KMS-11 (cell line): ENCODE measurements at regions not wholly inside any gene's neighbourhood (a gene's known extent, or its start where the extent isn't known, plus 50 kb on each side); places are given as distances from the start of the nearest gene placed in this dataset.

ENCODE experiments used
- H2AFZ ChIP-seq: fragments of 200-600 bp; sonication (generic); 2 replicates; pipeline ENCODE4 v1.6.1; 2016; ENCODE audit warnings: antibody characterized with exemption, mixed run types, low read depth
- H3K27ac ChIP-seq: fragments of 200-600 bp; sonication (generic); 2 replicates; pipeline ENCODE4 v1.6.1; 2016; ENCODE audit warnings: mild to moderate bottlenecking, mixed run types
- H3K27me3 ChIP-seq: fragments of 200-600 bp; sonication (generic); 2 replicates; pipeline ENCODE4 v1.6.1; 2017; ENCODE audit warnings: mild to moderate bottlenecking, low read depth, mixed run types, moderate library complexity; ENCODE audit not compliant: insufficient read depth
- H3K36me3 ChIP-seq: fragments of 200-600 bp; sonication (generic); 2 replicates; pipeline ENCODE4 v1.6.1; 2017; ENCODE audit warnings: mild to moderate bottlenecking, mixed run types; ENCODE audit not compliant: insufficient read depth
- H3K4me1 ChIP-seq: fragments of 200-600 bp; sonication (generic); 2 replicates; pipeline ENCODE4 v1.6.1; 2016; ENCODE audit warnings: mild to moderate bottlenecking, low read depth, mixed run types; ENCODE audit not compliant: poor library complexity, severe bottlenecking
- H3K4me2 ChIP-seq: fragments of 200-600 bp; sonication (generic); 2 replicates; pipeline ENCODE4 v1.7.0; 2016; ENCODE audit warnings: mild to moderate bottlenecking, mixed run types
- H3K4me3 ChIP-seq: fragments of 200-600 bp; sonication (generic); IDR thresholded peaks from 2 replicates; pipeline ENCODE4 v1.6.1; 2017; ENCODE audit warnings: low read depth, low read length, mixed read lengths; ENCODE audit not compliant: insufficient read depth
- H3K79me2 ChIP-seq: fragments of 200-600 bp; sonication (generic); 2 replicates; pipeline ENCODE4 v1.6.1; 2016; ENCODE audit warnings: low read depth, mixed run types; ENCODE audit not compliant: insufficient read depth
- H3K9ac ChIP-seq: fragments of 200-600 bp; sonication (generic); 2 replicates; pipeline ENCODE4 v1.6.1; 2016; ENCODE audit warnings: mild to moderate bottlenecking, mixed run types
- H4K20me1 ChIP-seq: fragments of 200-600 bp; sonication (generic); 2 replicates; pipeline ENCODE4 v1.6.1; 2016; ENCODE audit warnings: mild to moderate bottlenecking, mixed run types; ENCODE audit not compliant: insufficient read depth
- TF ChIP-seq, protein P1 (sequence below): fragments of 200-600 bp; sonication (generic); conservative IDR thresholded peaks from 2 replicates; pipeline ENCODE4 v1.6.1; 2017; ENCODE audit warnings: low read depth, mild to moderate bottlenecking, antibody characterized with exemption, low read length, moderate library complexity, mixed read lengths

DNA sequence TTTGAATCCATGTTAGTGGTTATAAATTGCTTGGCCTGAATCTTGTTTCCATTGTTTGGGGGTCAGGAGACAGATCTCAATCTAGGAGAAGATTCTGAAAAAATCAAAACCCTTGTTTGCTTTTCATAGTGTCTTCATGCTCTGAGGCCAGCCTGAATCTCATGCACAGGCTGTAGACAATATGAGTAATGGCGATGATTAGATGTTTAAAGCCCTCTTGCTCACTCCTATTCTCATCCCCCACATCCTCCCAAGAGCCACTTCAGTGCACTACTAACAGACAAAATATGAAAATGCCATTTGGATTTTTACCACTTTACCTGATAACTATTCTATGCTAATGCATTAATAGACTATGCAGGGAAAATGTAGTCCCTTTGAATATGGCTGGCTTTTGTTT, 129.4 kb downstream of the NUDT12 start:
- TF ChIP-seq, protein P1, sequence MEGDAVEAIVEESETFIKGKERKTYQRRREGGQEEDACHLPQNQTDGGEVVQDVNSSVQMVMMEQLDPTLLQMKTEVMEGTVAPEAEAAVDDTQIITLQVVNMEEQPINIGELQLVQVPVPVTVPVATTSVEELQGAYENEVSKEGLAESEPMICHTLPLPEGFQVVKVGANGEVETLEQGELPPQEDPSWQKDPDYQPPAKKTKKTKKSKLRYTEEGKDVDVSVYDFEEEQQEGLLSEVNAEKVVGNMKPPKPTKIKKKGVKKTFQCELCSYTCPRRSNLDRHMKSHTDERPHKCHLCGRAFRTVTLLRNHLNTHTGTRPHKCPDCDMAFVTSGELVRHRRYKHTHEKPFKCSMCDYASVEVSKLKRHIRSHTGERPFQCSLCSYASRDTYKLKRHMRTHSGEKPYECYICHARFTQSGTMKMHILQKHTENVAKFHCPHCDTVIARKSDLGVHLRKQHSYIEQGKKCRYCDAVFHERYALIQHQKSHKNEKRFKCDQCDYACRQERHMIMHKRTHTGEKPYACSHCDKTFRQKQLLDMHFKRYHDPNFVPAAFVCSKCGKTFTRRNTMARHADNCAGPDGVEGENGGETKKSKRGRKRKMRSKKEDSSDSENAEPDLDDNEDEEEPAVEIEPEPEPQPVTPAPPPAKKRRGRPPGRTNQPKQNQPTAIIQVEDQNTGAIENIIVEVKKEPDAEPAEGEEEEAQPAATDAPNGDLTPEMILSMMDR = no peak
- H3K9ac ChIP-seq = no peak overlapping the region
- H2AFZ ChIP-seq = no peak overlapping the region
- H4K20me1 ChIP-seq = no peaks in the 10 kb centered on the region
- H3K4me1 ChIP-seq = peaks cover 36% of the 10 kb centered on the region
- H3K4me3 ChIP-seq = no peak overlapping the region
- H3K27ac ChIP-seq = no peak overlapping the region
- no peaks in the 10 kb centered on the region for H3K79me2 ChIP-seq
- no peaks in the 10 kb centered on the region for H3K36me3 ChIP-seq
- H3K4me2 ChIP-seq = no peak overlapping the region
- H3K27me3 ChIP-seq = no peaks in the 10 kb centered on the region; the same call in 1 of the 2 replicates

DNA sequence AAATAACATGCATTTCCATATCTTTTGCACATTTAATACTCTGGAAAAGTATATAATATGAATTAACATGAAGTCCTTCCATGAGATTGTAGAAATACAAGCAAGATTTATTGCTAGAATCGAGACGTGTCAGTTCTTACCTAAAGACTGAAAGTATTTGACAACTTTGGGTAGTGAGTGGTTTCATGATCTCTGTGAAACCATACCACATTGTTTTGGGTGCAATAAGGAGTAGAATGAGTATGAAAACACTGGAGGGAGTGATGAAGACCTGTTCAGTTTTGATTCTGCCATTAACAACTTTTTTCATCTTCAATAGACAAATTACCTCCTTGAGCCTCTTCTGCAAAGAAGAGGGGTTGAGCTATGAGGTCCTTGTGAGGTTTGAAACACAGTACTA, 133.7 kb downstream of the NUDT12 start:
- peaks cover 45% of the 10 kb centered on the region for H3K4me1 ChIP-seq
- no peaks in the 10 kb centered on the region for H3K36me3 ChIP-seq
- peak overlapping the region; percentile 60 for H3K4me2 ChIP-seq
- H3K27ac ChIP-seq = peak overlapping the region; percentile 74
- H3K9ac ChIP-seq = peak overlapping the region; percentile 17; the same call in 1 of the 2 replicates
- H3K4me3 ChIP-seq = no peak overlapping the region
- no peaks in the 10 kb centered on the region for H3K79me2 ChIP-seq
- TF ChIP-seq, protein P1 = no peak
- peak overlapping the region; percentile 45; the same call in 1 of the 2 replicates for H2AFZ ChIP-seq
- H3K27me3 ChIP-seq = no peaks in the 10 kb centered on the region; the same call in 1 of the 2 replicates
- H4K20me1 ChIP-seq = no peaks in the 10 kb centered on the region

DNA sequence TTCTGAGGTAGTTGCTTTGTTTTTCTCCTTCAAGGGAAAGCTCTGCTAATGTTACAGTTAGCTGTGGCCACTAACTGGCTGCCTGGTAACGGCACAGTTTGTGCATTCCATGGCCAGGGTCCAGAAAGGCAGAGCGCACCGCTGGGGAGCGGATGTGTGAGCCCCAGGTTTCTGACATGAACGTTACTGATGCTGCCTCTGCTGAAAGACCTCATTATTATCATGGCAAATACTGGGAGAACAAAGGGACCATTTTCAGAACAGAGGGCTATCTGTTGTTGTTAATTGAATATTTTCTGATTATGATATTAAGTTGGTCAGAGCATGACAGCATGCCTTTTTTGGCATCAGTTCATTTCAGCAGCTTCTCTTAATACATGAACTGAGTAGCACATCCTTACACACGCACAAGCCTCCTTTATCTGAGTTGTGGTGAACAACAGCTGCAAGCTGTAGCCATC, 134.1 kb downstream of the NUDT12 start:
- no peaks in the 10 kb centered on the region; the same call in 1 of the 2 replicates for H3K27me3 ChIP-seq
- H3K9ac ChIP-seq = peak overlapping the region; percentile 17; the same call in 1 of the 2 replicates
- no peaks in the 10 kb centered on the region for H3K79me2 ChIP-seq
- no peaks in the 10 kb centered on the region for H3K36me3 ChIP-seq
- TF ChIP-seq, protein P1 = no peak
- H3K4me1 ChIP-seq = peaks cover 45% of the 10 kb centered on the region
- H4K20me1 ChIP-seq = no peaks in the 10 kb centered on the region
- H3K4me2 ChIP-seq = peak overlapping the region; percentile 60
- H3K27ac ChIP-seq = peak overlapping the region; percentile 74
- no peak overlapping the region for H3K4me3 ChIP-seq
- H2AFZ ChIP-seq = peak overlapping the region; percentile 45; the same call in 1 of the 2 replicates

DNA sequence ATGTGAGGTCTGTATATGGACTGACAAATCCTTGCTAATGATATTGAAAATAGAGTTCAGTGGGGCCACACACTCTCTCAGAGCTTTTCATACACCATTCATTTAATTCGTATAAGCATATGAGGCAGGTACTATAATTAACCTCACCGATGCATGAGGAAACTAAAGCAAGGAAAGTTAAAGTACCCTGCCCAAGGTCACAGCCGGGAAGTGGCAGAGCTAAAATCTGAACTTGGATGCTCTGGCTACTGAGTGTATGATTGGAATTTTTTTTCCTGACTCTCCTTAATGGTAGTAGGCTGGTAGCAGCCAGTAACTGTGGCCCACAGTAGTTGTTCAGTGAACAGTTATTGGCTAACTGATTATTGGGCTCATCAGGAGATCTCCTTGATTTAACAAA, 135.3 kb downstream of the NUDT12 start:
- H3K4me2 ChIP-seq = peak overlapping the region; percentile 60; the same call in 1 of the 2 replicates
- H2AFZ ChIP-seq = no peak overlapping the region
- H3K36me3 ChIP-seq = no peaks in the 10 kb centered on the region
- H3K4me3 ChIP-seq = no peak overlapping the region
- no peaks in the 10 kb centered on the region for H4K20me1 ChIP-seq
- H3K79me2 ChIP-seq = no peaks in the 10 kb centered on the region
- H3K9ac ChIP-seq = no peak overlapping the region
- TF ChIP-seq, protein P1 = no peak
- H3K27ac ChIP-seq = no peak overlapping the region
- peaks cover 38% of the 10 kb centered on the region for H3K4me1 ChIP-seq
- no peaks in the 10 kb centered on the region for H3K27me3 ChIP-seq
